GM23248 (cell line): ENCODE measurements at regions not wholly inside any gene's neighbourhood (a gene's known extent, or its start where the extent isn't known, plus 50 kb on each side); places are given as distances from the start of the nearest gene placed in this dataset.

ENCODE experiments used
- EZH2 ChIP-seq: fragments of 200-600 bp; sonication (generic); IDR thresholded peaks from 2 replicates; pipeline ENCODE4 v1.6.1; 2018; ENCODE audit warnings: antibody characterized with exemption, mild to moderate bottlenecking; ENCODE audit not compliant: insufficient read depth, poor library complexity, severe bottlenecking
- EZH2phosphoT487 ChIP-seq: fragments of 200-600 bp; sonication (generic); IDR thresholded peaks from 2 replicates; pipeline ENCODE4 v1.6.1; 2018; ENCODE audit warnings: antibody characterized with exemption, moderate library complexity, mild to moderate bottlenecking, low read depth; ENCODE audit not compliant: insufficient read depth

DNA sequence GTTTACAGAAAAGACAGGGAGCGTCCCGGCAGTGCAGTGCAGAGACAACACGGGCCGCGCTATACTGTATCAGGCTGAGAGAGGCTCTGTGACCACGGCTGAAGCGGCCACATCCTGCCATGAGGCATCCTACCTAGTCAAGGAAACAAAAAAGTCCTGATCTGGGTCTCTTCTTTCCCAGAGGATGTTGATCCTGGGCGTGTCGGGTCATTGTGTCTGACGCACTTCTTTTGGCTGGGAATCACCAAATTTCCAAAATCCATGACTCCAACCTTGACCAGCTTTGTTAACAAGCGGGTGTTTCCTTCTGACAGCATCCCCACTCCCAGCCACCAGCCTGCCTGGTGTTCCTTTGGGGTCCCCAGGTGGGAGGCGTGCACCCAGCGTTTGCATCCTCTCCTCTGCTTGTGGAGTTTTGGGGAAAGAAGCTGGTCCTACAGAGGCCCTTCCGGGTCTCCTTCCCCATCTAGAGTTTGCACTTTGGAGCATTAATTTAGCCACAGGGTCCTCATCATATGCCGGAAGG lies 91.4 kb upstream of the RAI14 start:
- TF ChIP-seq EZH2phosphoT487 (no peak), EZH2 (no peak)
